ENCODE measurements at regions not wholly inside any gene's neighbourhood (a gene's known extent, or its start where the extent isn't known, plus 50 kb on each side); places are given as distances from the start of the nearest gene placed in this dataset.
"Not testable (repeated sequence)": the region's sequence is repeated elsewhere in the genome, so short reads cannot be mapped to it uniquely, and the experiment has no call there.

GRCh38 chr17:36846410-36847292 is 90.6 kb upstream of the LHX1 start:
- no peak for DNase-seq (ENCODE audit: low read depth)

DNA sequence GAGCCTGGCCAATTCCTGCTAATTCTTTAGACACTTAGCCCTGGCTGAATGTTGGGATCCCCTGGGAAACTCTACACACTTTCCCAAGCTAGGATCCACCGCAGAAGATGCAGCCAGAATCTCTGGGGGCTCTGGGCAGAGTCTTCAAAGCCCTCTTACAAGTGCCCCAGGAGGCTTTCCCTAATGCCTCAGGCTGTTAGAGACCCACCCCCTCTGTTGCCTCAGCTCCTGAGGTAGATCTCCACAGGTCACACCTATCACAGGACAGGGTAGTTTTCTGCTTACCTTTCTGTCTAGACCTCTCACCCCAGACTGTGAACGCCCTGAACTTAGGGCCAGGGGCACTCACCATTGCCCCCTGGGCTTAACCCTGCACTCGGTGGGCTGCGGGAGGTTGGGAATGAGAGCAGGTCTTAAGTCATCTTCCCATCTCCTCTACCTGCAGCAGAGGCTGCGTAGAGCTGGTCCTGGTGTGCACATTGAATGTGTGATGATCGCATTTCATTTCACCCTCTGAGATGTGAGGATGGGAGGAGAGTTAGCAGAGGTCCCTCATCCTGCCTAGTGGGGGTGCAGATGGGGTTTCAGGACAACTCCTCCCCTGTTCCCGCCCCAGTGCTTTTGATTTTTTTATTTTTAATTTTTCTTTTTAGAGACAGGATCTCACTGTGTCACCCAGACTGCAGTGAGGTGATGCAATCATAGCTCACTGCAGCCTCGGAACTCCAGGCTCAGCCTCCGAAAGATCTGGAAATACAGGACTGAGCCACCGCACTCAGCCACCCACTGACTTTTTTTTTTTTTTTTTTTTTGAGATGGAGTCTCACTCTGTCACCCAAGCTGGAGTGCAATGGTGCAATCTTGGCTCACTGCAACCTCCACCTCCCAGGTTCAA is 89.0 kb upstream of the LHX1 start:
- no peak for DNase-seq (ENCODE audit: low read depth)

DNA sequence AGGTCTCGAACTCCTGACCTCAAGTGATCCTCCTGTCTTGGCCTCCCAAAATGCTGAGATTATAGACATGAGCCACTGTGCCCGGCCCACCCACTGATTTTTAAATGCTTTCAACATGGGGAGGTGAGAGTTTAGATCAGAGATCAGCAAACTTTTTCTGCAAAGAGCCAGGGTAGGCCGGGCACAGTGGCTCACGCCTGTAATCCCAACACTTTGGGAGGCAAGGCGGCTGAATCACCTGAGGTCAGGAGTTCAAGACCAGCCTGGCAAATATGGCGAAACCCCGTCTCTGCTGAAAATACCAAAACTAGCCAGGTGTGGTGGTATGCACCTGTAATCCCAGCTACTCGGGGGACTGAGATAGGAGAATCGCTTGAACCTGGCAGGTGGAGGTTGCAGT is 88.3 kb upstream of the LHX1 start:
- not testable (repeated sequence) for DNase-seq (ENCODE audit: low read depth)

GRCh38 chr17:36849871-36850348 is 87.4 kb upstream of the LHX1 start:
- peak; percentile 12 for DNase-seq (ENCODE audit: low read depth)

GRCh38 chr17:36850790-36851189 is 86.5 kb upstream of the LHX1 start:
- peak; percentile 17 for DNase-seq (ENCODE audit: low read depth)

DNA sequence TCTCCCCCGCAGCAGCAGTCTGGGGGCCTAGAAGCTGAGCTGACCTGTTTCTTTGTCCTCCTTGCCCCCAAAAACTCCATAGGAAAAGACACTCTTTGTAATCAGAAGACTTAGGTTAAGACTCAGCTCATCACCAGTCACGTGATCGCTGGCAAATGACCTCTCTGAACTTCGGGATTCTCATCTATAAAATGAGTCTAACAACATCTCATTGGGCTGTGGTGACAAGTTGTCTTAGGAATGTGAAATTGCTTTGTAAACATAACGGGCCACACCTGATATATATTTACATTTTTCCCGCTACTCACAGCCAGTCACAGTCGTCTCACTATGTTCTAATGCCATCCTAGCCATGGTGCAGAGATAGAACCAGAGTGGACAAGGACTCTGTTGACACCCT is 86.0 kb upstream of the LHX1 start:
- no peak for DNase-seq (ENCODE audit: low read depth)

GRCh38 chr17:36852478-36852877 is 84.8 kb upstream of the LHX1 start:
- not testable (repeated sequence) for DNase-seq (ENCODE audit: low read depth)

DNA sequence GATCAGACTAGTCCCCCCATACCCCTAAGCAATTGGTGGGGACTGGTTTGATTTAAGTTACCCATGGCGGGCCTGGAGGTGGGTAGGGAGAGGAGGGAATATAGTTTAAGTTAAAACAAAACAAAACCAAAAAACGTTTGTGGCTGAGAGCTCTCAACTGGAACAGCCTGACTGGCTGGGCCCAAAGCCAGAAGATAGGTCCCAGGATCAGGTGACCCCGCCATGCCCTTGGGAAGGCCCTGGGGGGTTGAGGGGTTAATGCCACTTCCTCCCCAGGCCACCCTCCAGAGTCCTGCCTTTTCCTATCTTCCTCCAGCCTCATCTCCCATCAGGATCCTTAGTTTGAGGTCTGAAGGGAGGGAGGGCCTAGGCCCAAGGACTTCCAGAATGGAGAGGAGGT is 82.3 kb upstream of the LHX1 start:
- DNase-seq (ENCODE audit: low read depth): no peak

GRCh38 chr17:36855459-36855858 is 81.8 kb upstream of the LHX1 start:
- DNase-seq (ENCODE audit: low read depth): no peak

DNA sequence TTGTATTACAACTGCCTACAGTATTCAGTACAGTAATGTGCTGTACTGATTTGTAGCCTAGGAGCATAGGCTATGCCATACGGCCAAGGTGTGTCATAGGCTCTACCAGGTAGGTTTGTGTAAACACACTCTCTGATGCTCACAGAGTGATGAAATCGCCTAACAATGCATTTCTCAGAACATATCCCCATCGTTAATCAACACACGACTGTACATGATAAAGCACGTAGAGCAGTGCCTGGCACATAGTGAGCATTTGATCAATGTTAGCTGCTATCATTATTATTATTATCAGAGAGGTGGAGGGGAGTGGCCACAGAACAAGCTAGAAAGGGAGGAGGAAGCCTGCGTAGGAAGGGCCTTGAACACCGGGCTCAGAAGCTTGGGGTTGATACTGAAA is 81.1 kb upstream of the LHX1 start:
- DNase-seq (ENCODE audit: low read depth): no peak

GRCh38 chr17:36856903-36857381 is 80.3 kb upstream of the LHX1 start:
- DNase-seq (ENCODE audit: low read depth): no peak

DNA sequence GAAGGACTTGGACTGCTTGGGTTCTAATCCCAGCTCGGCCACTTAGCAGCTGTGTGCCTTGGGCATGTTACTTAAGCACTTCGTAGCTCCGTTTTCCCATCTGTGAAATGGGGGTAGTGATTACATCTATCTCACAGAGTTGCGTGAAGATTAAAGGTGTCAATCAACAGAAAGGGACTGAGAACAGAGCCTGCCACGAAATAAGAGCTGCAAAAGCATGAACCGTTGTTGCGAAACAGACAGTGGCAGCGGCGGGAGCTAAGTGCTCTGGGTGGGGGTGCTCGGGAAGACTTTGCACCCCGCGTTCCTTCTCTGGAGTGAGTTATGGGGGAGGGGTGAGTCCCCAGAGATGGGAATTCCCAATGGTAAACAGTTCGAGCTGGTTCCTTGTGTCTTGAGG is 79.6 kb upstream of the LHX1 start:
- DNase-seq (ENCODE audit: low read depth): no peak

DNA sequence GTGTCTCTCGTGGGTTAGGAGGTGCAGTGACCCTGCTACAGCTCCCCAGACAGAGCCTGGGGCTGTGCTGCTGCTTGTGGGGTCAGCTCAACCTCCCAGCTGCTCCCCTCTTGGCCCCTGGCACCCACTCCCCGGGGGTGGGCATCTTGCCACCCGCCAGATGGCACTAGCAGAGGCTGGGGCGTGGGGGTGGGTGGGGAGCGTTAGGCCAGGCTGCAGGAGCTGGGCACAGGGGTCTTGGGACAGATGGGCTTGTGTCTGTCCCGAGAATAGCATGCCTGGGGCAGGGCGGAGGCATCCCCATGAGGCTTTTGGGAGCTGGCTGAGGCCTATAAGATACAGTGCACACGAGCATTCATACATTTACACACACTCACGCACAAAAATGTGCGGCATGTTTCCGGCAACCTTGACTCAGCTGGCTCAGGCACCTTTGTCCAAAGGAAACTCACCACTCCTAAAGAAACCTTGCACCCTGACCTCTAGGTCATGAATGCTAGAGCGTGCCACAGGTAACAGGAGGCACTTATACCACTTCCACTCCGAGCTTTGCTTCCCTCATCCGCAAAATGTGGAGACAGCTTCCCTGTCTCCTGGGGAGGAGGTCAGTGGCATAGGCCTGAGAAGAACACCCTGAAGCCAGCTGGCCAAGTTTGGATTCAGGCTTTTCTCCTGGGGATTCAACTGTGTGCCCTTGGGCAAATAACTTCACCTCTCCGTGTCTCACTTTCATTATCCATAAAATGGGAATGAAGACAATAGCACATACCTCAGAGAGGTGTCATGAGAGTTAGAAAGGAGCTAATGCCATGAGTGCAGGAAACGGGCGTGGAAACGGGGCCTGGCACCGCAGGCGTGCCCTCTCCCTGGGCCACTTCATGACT is 78.9 kb upstream of the LHX1 start:
- no peak for DNase-seq (ENCODE audit: low read depth)

DNA sequence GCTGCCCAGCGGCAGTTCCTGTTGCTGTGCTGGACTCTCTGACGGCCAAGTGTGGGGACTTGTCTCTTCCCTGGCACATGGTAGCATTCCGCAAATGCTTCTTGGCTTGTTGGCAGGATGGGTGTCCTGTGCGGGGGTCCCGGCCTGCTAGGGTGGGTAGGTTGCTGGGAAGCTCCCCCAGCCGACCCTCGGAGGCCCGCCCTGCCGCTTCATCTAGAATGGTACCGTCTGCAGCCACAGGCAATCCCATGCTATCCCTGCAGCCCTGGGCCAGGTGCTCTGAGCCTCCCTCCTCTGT is 78.3 kb upstream of the LHX1 start:
- no peak for DNase-seq (ENCODE audit: low read depth)

DNA sequence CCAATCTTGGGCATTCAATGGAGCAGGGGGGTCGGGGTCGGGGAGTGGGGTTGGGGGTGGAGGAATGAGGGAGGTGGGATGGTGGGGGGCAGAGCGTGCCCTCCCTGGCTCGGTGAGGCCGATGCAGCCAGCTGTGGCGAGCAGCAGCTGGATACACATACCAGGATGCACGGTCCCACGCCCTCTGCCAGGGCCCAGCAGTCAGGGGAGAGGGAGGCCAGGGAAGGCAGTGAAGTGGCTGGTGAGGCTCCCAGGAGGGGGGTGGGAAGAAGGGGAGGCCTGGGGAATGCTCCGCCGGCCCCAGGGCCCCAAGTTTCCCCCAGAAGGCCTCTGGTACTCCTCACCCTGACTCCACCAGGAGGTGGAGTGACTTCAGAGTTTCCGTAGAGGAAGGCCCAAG is 77.6 kb upstream of the LHX1 start:
- no peak for DNase-seq (ENCODE audit: low read depth)

DNA sequence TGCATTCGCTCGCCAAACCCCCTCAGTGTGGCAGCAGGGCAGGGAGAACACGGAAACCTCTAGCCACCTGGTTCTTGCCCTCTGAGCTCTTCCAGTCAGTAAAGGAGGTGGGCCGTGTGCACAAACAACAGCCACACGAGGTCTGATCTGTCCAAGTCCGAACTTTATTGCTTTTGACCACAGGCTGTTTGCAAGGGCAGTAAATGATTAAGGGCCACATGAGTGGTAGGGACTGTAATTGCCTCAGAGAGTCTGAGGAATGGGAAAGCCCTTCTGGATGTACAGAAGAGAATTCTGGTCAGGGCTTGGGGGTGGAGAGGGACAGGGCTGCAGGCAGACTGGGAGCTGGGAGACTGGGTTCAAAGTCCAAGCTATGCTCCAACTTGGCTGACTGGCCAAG is 75.7 kb upstream of the LHX1 start:
- DNase-seq (ENCODE audit: low read depth): no peak

DNA sequence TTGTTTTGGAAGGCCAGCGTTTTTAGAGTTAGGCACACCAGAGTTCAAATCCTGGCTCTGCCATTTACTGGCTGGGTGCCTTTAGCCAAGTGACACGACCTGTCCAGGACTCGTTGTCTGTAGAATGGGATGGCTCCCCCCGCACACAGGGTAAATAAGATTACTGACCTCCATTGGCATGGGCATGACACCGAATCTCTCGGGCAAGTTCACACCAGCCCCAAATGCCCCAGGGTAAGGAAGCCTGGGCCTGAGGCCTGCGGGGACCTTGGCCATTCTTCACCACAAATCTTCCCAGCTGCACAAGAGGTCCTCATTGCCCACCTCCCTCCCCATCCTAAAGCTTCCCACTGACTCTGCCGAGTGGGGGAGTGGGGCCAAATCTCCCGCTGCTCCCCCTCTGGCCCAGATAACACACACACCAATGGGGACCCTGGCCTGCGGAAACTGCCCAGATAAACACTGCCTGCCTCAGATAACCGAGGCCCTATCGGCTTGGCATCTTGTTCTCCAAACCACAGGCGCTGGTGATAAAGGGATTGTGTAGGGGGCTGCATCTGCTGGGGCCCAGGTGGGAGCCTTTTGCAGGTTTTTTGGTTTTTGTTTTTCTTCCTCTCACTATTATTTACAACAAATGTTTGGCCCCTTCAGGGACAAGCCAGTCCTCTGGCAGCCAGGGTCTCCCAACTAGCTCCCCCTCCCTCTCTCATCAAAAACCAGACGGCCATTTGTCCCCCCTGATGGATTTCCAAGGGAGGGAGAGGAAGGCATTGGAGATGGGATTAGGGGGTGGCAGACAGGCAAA is 75.0 kb upstream of the LHX1 start:
- DNase-seq (ENCODE audit: low read depth): no peak

DNA sequence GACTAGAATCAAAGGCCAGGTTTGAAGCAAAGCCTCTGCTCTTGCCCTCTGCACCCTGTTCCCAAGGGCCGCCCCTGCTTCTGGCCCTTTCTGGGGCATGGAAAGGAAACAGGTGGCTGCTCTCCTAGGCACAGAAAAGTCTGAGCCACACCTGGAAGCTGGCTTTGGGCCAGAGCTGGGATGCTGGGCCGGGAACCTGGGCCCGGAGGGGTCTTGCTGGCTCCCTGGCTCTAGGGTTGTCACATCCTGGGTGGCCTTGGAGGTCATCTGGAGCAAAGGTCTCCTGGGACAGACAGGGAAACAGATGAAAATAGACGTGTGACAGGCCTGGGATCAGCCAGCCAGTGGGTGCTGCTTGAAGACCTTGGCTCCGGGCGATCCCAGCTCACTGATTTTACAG is 74.1 kb upstream of the LHX1 start:
- DNase-seq (ENCODE audit: low read depth): no peak

DNA sequence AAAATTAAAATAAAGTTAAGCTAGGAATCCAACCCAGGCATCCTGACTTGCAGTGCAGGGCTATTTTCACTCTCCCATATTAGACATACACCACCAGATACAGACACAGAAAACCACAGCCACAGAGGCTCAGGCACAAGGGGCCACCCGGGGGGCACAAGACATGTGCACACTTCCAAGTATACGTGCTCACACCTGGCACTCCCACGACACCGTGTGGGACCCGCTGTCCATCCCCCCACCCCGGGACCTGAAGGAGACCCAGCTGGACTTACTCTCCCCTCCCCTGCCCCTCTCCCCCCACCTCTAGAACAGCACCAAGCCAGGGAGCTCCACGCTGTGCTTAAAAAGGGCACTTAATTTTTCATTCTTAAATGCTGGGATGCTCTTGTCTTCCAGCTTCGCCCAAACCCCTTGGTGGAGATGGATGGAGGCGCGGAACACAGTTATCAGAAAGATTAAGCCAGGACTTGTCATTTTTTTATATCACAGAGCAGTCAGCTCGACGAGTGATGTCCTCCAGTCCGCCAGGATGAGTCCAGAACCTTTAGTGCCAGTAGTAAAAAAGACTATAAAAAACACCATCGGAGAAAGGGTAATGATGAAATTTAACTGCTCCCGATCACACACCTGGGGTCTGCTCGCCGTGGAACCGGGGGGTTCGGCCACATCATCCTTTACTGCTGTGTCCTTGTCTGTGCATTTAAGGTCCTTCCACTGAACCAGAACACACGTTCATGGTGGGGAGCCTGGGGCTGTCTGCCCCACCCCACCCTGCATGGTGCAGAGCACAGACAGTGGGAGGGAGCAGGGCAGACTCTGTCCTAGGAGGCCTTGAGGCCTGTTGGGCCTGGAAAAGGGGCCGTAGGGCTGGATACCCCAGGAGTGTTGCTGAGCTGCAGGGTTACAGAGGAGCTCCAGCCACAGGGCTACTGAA is 73.3 kb upstream of the LHX1 start:
- DNase-seq (ENCODE audit: low read depth): no peak

GRCh38 chr17:36864827-36865430 is 72.3 kb upstream of the LHX1 start:
- DNase-seq (ENCODE audit: low read depth): no peak
